ENCODE measurements at regions not wholly inside any gene's neighbourhood (a gene's known extent, or its start where the extent isn't known, plus 50 kb on each side); places are given as distances from the start of the nearest gene placed in this dataset.

DNA sequence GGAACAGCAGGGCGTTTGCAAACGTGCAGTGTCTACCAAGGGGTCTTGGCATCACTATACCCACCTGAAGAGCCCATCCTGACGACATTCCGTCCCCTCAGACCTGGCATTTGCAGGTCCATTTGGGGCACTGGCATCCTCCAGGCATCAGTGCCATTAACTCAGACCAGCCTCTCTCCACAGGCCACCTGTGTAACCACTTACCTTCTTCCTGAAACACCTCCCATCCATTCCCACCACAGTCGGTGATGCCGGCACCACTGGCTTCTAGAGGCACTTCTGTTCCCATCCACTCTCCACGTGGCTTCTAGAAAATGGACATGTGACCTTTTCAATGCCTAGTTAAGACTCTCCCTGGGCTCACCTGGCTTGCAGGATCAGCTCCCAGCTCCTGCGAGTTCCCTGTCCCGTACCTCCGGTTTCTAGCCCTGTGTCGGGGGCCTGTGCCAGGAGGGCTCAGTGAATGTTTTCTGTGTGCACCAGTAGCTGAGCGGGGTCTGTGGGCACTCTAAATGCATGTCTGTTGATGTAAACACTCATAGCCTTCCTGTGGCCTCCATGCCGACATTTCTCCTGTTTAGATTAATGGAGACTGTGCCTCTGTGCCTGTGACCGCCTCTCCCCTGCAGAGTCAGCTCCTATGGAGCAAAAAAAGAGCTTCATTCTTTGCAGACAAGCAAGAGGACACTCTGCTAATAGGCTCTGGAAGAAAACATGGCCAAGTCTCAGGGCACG is 458.0 kb upstream of the HS6ST1 start:
- TF ChIP-seq EZH2 (IDR thresholded peaks at IDR 0.05; ENCODE audit: borderline replicate concordance, low read depth, low read length, poor library complexity, severe bottlenecking) (no peak), CTCF (conservative IDR thresholded peaks at IDR 0.05; ENCODE audit: low read depth, low read length) (no peak)

Measured in A673 (cell line).